ENCODE measurements at regions not wholly inside any gene's neighbourhood (a gene's known extent, or its start where the extent isn't known, plus 50 kb on each side); places are given as distances from the start of the nearest gene placed in this dataset.
"Not testable (repeated sequence)": the region's sequence is repeated elsewhere in the genome, so short reads cannot be mapped to it uniquely, and the experiment has no call there.

DNA sequence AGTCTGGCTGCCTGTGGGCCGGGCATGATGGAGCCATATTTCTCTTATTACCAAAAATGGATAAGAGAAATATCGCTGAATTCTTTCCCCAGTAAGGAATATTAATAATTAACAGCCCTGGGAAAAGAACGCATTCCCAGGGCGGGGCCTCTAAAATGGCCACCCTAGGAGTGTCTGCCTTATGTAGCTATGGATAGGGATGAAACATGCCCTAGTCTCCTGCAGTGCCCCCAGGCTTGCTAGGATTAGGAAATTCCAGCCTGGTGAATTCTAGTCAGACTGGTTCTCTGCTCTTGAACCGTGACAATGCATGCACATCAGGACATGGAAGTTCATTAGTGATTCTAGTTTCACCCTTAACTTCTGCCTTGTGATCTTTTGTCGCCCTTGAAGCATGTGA is 64.0 kb upstream of the SAMSN1 start:
- not testable (repeated sequence) for H3K36me3 Mint-ChIP-seq (ENCODE audit: low read depth); DNase-seq; H3K9me3 Mint-ChIP-seq; H3K27ac Mint-ChIP-seq; H3K4me3 Mint-ChIP-seq; H3K27me3 Mint-ChIP-seq
- peaks cover 16% of the 10 kb centered on the region for H3K4me1 Mint-ChIP-seq (ENCODE audit: low read depth)

DNA sequence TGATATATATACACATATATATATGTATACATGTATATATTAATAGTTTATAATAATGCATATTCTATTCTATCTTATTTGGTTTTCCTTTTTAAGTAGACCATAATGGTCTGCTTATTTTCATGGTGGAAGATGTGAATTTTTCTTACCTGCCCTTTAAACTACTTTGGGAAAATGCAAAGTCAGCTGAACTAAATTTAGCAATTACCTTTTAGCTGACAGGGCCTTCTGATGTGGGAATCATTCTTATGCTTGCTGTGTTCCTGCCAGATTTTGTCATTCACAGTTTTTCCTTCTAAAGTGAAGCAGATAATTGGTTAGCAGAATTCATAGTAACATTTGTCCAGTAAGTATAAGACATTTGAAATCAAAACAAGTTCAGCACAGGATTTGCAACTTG is 63.2 kb upstream of the SAMSN1 start:
- Mint-ChIP-seq H3K27ac (no peak overlapping the region), H3K36me3 (ENCODE audit: low read depth) (no peaks in the 10 kb centered on the region), H3K27me3 (no peaks in the 10 kb centered on the region), H3K4me1 (ENCODE audit: low read depth) (peaks cover 16% of the 10 kb centered on the region), H3K9me3 (peaks cover 3% of the 10 kb centered on the region), H3K4me3 (no peak overlapping the region)
- DNase-seq = no peak

- Mint-ChIP-seq H3K4me1 (ENCODE audit: low read depth) (peaks cover 28% of the 10 kb centered on the region), H3K4me3 (no peak overlapping the region), H3K27ac (no peak overlapping the region), H3K27me3 (no peaks in the 10 kb centered on the region), H3K36me3 (ENCODE audit: low read depth) (no peaks in the 10 kb centered on the region), H3K9me3 (peaks cover 3% of the 10 kb centered on the region)
- DNase-seq = no peak
These were observed 61.1 kb upstream of the SAMSN1 start for GRCh38 chr21:14607262-14607661.

GRCh38 chr21:14603202-14603601 is 57.1 kb upstream of the SAMSN1 start:
- H3K4me3 Mint-ChIP-seq = no peak overlapping the region
- H3K4me1 Mint-ChIP-seq (ENCODE audit: low read depth) = peaks cover 27% of the 10 kb centered on the region
- no peaks in the 10 kb centered on the region for H3K9me3 Mint-ChIP-seq
- no peak for DNase-seq
- no peaks in the 10 kb centered on the region for H3K36me3 Mint-ChIP-seq (ENCODE audit: low read depth)
- H3K27me3 Mint-ChIP-seq = no peaks in the 10 kb centered on the region
- H3K27ac Mint-ChIP-seq = no peak overlapping the region

DNA sequence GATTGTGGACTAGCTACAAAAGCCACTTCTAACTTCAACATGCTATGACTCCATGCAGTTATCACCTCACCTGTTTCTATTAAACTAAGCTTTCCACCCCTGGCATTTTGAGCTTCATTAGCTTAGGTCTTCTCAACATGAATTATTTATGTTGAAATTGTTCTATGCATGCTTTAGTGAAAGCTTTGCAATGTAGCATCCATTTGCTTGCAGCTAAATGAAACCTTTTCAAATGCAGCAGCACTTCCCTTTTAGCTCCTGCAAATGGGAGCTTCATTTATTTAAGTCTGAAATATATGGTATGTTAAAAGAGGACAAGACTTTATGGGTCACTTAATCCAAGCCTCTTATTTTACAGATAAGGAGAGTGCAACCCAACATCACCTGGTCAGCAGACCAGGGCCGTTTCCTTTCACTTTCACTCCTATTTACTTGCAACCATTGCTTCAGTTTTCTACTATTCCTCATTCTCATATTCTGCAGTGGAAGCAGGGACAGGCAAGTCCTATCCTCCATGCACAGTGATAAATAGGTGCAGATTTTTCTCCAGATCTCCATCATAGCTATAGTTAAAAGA is 56.4 kb upstream of the SAMSN1 start:
- Mint-ChIP-seq H3K4me1 (ENCODE audit: low read depth) (peaks cover 27% of the 10 kb centered on the region), H3K27ac (no peak overlapping the region)

DNA sequence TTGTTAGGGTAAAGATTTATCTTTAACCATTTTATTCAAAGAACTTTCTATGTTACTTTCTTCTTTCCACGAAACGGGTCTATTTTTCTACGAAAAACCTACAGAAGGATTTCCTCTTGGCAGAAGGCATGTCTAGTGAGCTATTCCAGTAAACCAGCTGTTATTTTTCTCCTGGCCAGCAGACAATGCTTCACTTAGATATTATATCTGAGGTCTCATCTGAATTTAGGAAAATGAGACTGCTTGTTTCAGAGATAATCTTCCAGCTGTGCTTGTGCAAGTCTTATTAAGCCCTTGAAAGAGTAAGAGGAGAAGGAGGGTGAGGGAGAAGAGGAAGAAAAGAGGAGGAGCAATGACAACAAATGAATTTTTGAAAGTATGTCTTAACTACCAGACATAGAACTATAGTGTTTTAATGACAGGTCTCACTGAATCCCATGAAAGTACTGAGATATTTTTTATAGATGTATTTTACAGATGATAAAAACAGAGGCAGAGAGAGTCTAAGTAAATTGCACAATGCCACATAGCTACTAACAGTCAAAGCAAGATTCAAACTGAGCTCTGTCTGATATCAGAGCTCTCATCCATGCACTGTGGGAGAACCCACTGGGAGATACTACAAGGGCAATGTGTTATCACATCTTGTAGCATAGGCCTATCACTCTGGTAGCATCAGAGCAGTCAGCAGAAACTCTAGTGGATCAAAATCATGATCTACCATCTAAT is 54.6 kb upstream of the SAMSN1 start:
- Mint-ChIP-seq H3K9me3 (peaks cover 7% of the 10 kb centered on the region), H3K27me3 (no peaks in the 10 kb centered on the region), H3K4me3 (no peak overlapping the region), H3K36me3 (ENCODE audit: low read depth) (no peaks in the 10 kb centered on the region), H3K4me1 (ENCODE audit: low read depth) (peaks cover 27% of the 10 kb centered on the region), H3K27ac (no peak overlapping the region)
- no peak for DNase-seq

More for the DNA sequence above, 56.4 kb upstream of the SAMSN1 start:
- Mint-ChIP-seq H3K4me3 (no peak overlapping the region), H3K9me3 (no peaks in the 10 kb centered on the region), H3K27me3 (no peaks in the 10 kb centered on the region), H3K36me3 (ENCODE audit: low read depth) (no peaks in the 10 kb centered on the region)
- no peak for DNase-seq

- Mint-ChIP-seq H3K27ac (no peak overlapping the region), H3K36me3 (ENCODE audit: low read depth) (no peaks in the 10 kb centered on the region), H3K4me1 (ENCODE audit: low read depth) (peaks cover 23% of the 10 kb centered on the region), H3K9me3 (peaks cover 11% of the 10 kb centered on the region), H3K27me3 (no peaks in the 10 kb centered on the region), H3K4me3 (no peak overlapping the region)
- DNase-seq = no peak
These were observed 52.0 kb upstream of the SAMSN1 start for GRCh38 chr21:14598065-14598464.

All from activated T-cell treated with anti-CD3 and anti-CD28 coated beads, Interleukin-2, amount 50 U/mL, for 24 hours (primary cell).